Dermis blood vessel endothelial cell (primary cell): ENCODE measurements at regions not wholly inside any gene's neighbourhood (a gene's known extent, or its start where the extent isn't known, plus 50 kb on each side); places are given as distances from the start of the nearest gene placed in this dataset.
"Not testable (repeated sequence)": the region's sequence is repeated elsewhere in the genome, so short reads cannot be mapped to it uniquely, and the experiment has no call there.

Source experiments
- DNase-seq: peaks from one replicate; pipeline ENCODE4 v3.0.0; 2010

DNA sequence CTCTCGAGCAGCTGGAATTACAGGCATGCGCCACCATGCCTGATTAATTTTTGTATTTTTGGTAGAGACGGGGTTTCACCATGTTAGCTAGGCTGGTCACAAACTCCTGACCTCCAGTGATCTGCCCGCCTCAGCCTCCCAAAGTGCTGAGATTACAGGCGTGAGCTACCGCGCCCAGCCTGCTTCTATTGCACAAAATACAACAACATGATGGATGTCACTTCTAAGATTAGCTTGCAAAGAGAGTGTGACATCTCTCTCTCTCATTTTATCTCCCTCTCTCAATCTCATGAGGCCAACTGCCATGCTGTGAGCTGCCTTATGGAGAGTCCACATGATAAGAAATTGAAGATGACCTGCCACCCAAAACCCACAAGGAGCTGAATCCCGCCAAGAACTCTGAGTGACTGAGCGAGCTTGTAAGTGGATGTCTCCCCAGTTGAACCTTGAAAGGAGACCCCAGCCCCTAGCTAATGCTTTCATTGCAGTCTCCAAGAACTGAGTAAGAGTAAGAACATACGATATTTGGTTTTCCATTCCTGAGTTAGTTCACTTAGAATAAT, 458.5 kb downstream of the RBFOX1 start:
- no peak for DNase-seq

- DNase-seq: no peak
Observed at GRCh38 chr16:7775072-7775488, 442.4 kb downstream of the RBFOX1 start.

- DNase-seq: no peak
Observed at GRCh38 chr16:7772722-7773121, 440.1 kb downstream of the RBFOX1 start.

DNA sequence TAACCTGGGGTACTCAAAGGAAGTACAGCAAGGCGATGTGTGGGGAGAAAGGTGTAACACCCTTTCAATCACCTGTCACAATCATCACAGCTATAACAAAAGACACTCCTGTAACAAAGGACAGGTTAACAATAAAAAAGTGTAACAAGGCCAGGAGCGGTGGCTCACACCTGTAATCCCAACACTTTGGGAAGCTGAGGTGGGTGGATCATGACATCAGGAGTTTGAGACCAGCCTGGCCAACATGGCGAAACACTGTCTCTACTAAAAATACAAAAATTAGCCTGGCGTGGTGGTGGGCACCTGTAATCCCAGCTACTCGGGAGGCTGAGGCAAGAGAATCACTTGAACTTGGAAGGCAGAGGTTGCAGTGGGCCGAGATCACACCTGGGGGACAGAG, 436.4 kb downstream of the RBFOX1 start:
- not testable (repeated sequence) for DNase-seq

- DNase-seq: no peak
Observed at GRCh38 chr16:7765079-7765550, 432.5 kb downstream of the RBFOX1 start.

- no peak for DNase-seq
Observed at GRCh38 chr16:7763111-7763510, 430.5 kb downstream of the RBFOX1 start.
